IMR-90 (cell line): ENCODE measurements at regions not wholly inside any gene's neighbourhood (a gene's known extent, or its start where the extent isn't known, plus 50 kb on each side); places are given as distances from the start of the nearest gene placed in this dataset.

Source experiments
- ATAC-seq: fragments of 200-7000 bp; cut with Tn5 transposase; 2 replicates; pipeline ENCODE4 v1.9.1; 2020; ENCODE audit warnings: low read depth, mild to moderate bottlenecking, moderate library complexity
- BruUV-seq: library from RNA; stranded (reverse); fragments of 400-500 nt; replicated peaks from 2 replicates; lab custom pipeline; 2021; lab: Mats Ljungman, UMichigan
- CTCF ChIA-PET: fragments of 300-600 bp; formaldehyde crosslinking; extraction: SDS; loops from one replicate; lab custom pipeline; 2021; ENCODE audit warnings: antibody characterized with exemption; lab: Yijun Ruan, JAX
- POLR2A ChIA-PET: fragments of 300-600 bp; sonication (Branson Sonifier 250); formaldehyde crosslinking; loops from one replicate; lab custom pipeline; 2022; ENCODE audit warnings: antibody characterized with exemption; ENCODE audit not compliant: unreplicated experiment; lab: Charles Lee
- DNase-seq: peaks from one replicate; pipeline ENCODE4 v3.0.0; 2013
- H2AFZ ChIP-seq: replicated peaks from 2 replicates; pipeline ENCODE3; 2013; ENCODE audit warnings: low read length, mild to moderate bottlenecking; ENCODE audit not compliant: poor library complexity
- H2AK5ac ChIP-seq: 2 replicates; pipeline ENCODE4 v1.6.1; 2013; ENCODE audit warnings: low read depth, low read length, inconsistent platforms
- H2AK9ac ChIP-seq: replicated peaks from 2 replicates; pipeline ENCODE3; 2013; ENCODE audit warnings: mild to moderate bottlenecking, low read depth, low read length, moderate library complexity; ENCODE audit not compliant: poor library complexity
- H2BK120ac ChIP-seq: 2 replicates; pipeline ENCODE4 v1.6.1; 2013; ENCODE audit warnings: low read depth, low read length, inconsistent platforms
- H2BK15ac ChIP-seq: 3 replicates; pipeline ENCODE4 v1.6.1; 2013; ENCODE audit warnings: low read depth, low read length, inconsistent platforms
- H2BK20ac ChIP-seq: 2 replicates; pipeline ENCODE4 v1.6.1; 2013; ENCODE audit warnings: low read depth, mild to moderate bottlenecking, inconsistent platforms, low read length, moderate library complexity
- H2BK5ac ChIP-seq: 2 replicates; pipeline ENCODE4 v1.6.1; 2013; ENCODE audit warnings: mild to moderate bottlenecking, low read depth, low read length, inconsistent platforms; ENCODE audit not compliant: poor library complexity, severe bottlenecking
- H3K14ac ChIP-seq: replicated peaks from 2 replicates; pipeline ENCODE4 v1.6.1; 2013; ENCODE audit warnings: low read depth, low read length, inconsistent platforms
- H3K18ac ChIP-seq: 2 replicates; pipeline ENCODE4 v1.6.1; 2013; ENCODE audit warnings: low read depth, low read length, control low read depth
- H3K23ac ChIP-seq: 2 replicates; pipeline ENCODE4 v1.6.1; 2013; ENCODE audit warnings: low read depth, low read length, inconsistent platforms
- H3K27ac ChIP-seq: 2 replicates; pipeline ENCODE4 v1.5.1; 2013; ENCODE audit warnings: mild to moderate bottlenecking, control low read depth, low read length; ENCODE audit not compliant: insufficient read depth
- H3K27me3 ChIP-seq: 2 replicates; pipeline ENCODE4 v1.6.1; 2013; ENCODE audit warnings: low read length; ENCODE audit not compliant: control insufficient read depth, insufficient read depth
- H3K36me3 ChIP-seq: 2 replicates; pipeline ENCODE4 v1.6.1; 2013; ENCODE audit warnings: low read length, mixed read lengths; ENCODE audit not compliant: control insufficient read depth, insufficient read depth
- H3K4ac ChIP-seq: 2 replicates; pipeline ENCODE4 v1.6.1; 2013; ENCODE audit warnings: low read depth, low read length, inconsistent platforms
- H3K4me1 ChIP-seq: 2 replicates; pipeline ENCODE4 v1.6.1; 2013; ENCODE audit warnings: low read length, mixed read lengths; ENCODE audit not compliant: control insufficient read depth, insufficient read depth
- H3K4me2 ChIP-seq: 2 replicates; pipeline ENCODE4 v1.6.1; 2013; ENCODE audit warnings: low read depth, mild to moderate bottlenecking, control low read depth, low read length, moderate library complexity
- H3K4me3 ChIP-seq: 2 replicates; pipeline ENCODE4 v1.5.1; 2013; ENCODE audit warnings: low read depth, mild to moderate bottlenecking, control low read depth, low read length, moderate library complexity; ENCODE audit not compliant: insufficient read depth
- H3K56ac ChIP-seq: 2 replicates; pipeline ENCODE4 v1.6.1; 2013; ENCODE audit warnings: low read length, inconsistent platforms; ENCODE audit not compliant: insufficient read depth; ENCODE audit errors: extremely low read depth
- H3K79me1 ChIP-seq, 2 experiments: 2 replicates each; pipeline ENCODE4 v1.6.1; 2013; ENCODE audit warnings: low read length in 2 of 2, inconsistent platforms in 1 of 2, low read depth in 1 of 2
- H3K9ac ChIP-seq: 2 replicates; pipeline ENCODE4 v1.6.1; 2013; ENCODE audit warnings: low read depth, low read length, control low read depth
- H3K9me1 ChIP-seq: 2 replicates; pipeline ENCODE4 v1.6.1; 2013; ENCODE audit warnings: low read length, inconsistent platforms; ENCODE audit not compliant: insufficient read depth
- H3K9me3 ChIP-seq: 2 replicates; pipeline ENCODE4 v1.6.1; 2013; ENCODE audit warnings: low read length; ENCODE audit not compliant: control insufficient read depth, insufficient read depth
- H4K20me1 ChIP-seq: 2 replicates; pipeline ENCODE4 v1.6.1; 2013; ENCODE audit warnings: low read length, inconsistent platforms; ENCODE audit not compliant: insufficient read depth
- H4K5ac ChIP-seq: 2 replicates; pipeline ENCODE4 v1.6.1; 2013; ENCODE audit warnings: mild to moderate bottlenecking, low read depth, low read length, control low read depth
- H4K8ac ChIP-seq, 2 experiments: 2 replicates each; pipeline ENCODE4 v1.6.1; 2013; ENCODE audit warnings: low read depth in 2 of 2, low read length in 2 of 2, control low read depth in 1 of 2, inconsistent platforms in 1 of 2
- H4K91ac ChIP-seq: 2 replicates; pipeline ENCODE4 v1.6.1; 2013; ENCODE audit warnings: low read depth, low read length, inconsistent platforms; ENCODE audit not compliant: insufficient read depth
- BHLHE40 ChIP-seq: fragments of 150-350 bp; IDR thresholded peaks from 2 replicates; pipeline ENCODE4 v1.6.1; 2016; ENCODE audit warnings: mild to moderate bottlenecking, low read depth, low read length
- CHD1 ChIP-seq: IDR thresholded peaks from 2 replicates; pipeline ENCODE4 v1.6.1; 2012; ENCODE audit warnings: low read depth, low read length, improper control_type of control experiment
- CTCF ChIP-seq: conservative IDR thresholded peaks from 2 replicates; pipeline ENCODE4 v1.5.1; 2012; ENCODE audit warnings: mild to moderate bottlenecking, low read depth, low read length, improper control_type of control experiment
- ELK1 ChIP-seq: fragments of 150-350 bp; IDR thresholded peaks from 2 replicates; pipeline ENCODE4 v1.6.1; 2016; ENCODE audit warnings: low read depth, mild to moderate bottlenecking, low read length, moderate library complexity, borderline replicate concordance
- FOS ChIP-seq: fragments of 150-350 bp; IDR thresholded peaks from 2 replicates; pipeline ENCODE4 v1.6.1; 2016; ENCODE audit warnings: low read depth, low read length
- MAFK ChIP-seq: IDR thresholded peaks from 2 replicates; pipeline ENCODE4 v1.6.1; 2012; ENCODE audit warnings: low read depth, low read length, improper control_type of control experiment
- MAZ ChIP-seq: IDR thresholded peaks from 2 replicates; pipeline ENCODE4 v1.6.1; 2012; ENCODE audit warnings: low read depth, mild to moderate bottlenecking, low read length, improper control_type of control experiment, moderate library complexity, borderline replicate concordance
- MXI1 ChIP-seq: IDR thresholded peaks from 2 replicates; pipeline ENCODE4 v1.6.1; 2012; ENCODE audit warnings: low read depth, mild to moderate bottlenecking, low read length, moderate library complexity, borderline replicate concordance
- NFE2L2 ChIP-seq: fragments of 150-350 bp; IDR thresholded peaks from 2 replicates; pipeline ENCODE4 v1.6.1; 2016; ENCODE audit warnings: low read depth, mild to moderate bottlenecking, low read length
- POLR2A ChIP-seq: IDR thresholded peaks from 2 replicates; pipeline ENCODE4 v1.6.1; 2012; ENCODE audit warnings: mild to moderate bottlenecking, low read depth, low read length
- RAD21 ChIP-seq: IDR thresholded peaks from 2 replicates; pipeline ENCODE4 v1.6.1; 2012; ENCODE audit warnings: low read length, improper control_type of control experiment
- RCOR1 ChIP-seq: IDR thresholded peaks from 2 replicates; pipeline ENCODE4 v1.6.1; 2012; ENCODE audit warnings: mild to moderate bottlenecking, low read length, improper control_type of control experiment; ENCODE audit not compliant: insufficient replicate concordance
- RFX5 ChIP-seq: IDR thresholded peaks from 2 replicates; pipeline ENCODE4 v1.8.0; 2012; ENCODE audit warnings: low read depth, mild to moderate bottlenecking, low read length, moderate library complexity
- SMC3 ChIP-seq: fragments of 150-350 bp; IDR thresholded peaks from 2 replicates; pipeline ENCODE4 v1.6.1; 2016; ENCODE audit warnings: low read depth, mild to moderate bottlenecking, antibody characterized with exemption, low read length, moderate library complexity
- USF2 ChIP-seq: fragments of 150-350 bp; IDR thresholded peaks from 2 replicates; pipeline ENCODE4 v1.6.1; 2017; ENCODE audit warnings: mild to moderate bottlenecking, antibody characterized with exemption, low read length, low read depth
- WGBS, 2 experiments: methylation state at CpG; one replicate each; pipeline versions ENCODE4 v1.1.5 to v1.1.7; 2013; ENCODE audit warnings: missing lambda C conversion rate in 2 of 2; ENCODE audit not compliant: insufficient read length in 1 of 2; ENCODE audit errors: extremely low coverage in 2 of 2; 5-methylcytosine and 5-hydroxymethylcytosine counted together
- dilution Hi-C: fragments of 300-500 bp; cut with HindIII; formaldehyde crosslinking; loops from one replicate; pipeline ENCODE4 v1.14.3; 2018; ENCODE audit warnings: low sequenced_read_pairs; ENCODE audit not compliant: unreplicated experiment
- in situ Hi-C: fragments of 300-500 bp; cut with MboI; formaldehyde crosslinking; loops from 3 replicates; pipeline ENCODE4 v1.14.3; 2019; ENCODE audit warnings: low sequenced_read_pairs, inconsistent platforms, mixed read lengths
- intact Hi-C: fragments of 100-400 bp; cut with micrococcal nuclease; formaldehyde crosslinking; loops from 2 replicates; pipeline ENCODE4 v1.10.0; 2022

DNA sequence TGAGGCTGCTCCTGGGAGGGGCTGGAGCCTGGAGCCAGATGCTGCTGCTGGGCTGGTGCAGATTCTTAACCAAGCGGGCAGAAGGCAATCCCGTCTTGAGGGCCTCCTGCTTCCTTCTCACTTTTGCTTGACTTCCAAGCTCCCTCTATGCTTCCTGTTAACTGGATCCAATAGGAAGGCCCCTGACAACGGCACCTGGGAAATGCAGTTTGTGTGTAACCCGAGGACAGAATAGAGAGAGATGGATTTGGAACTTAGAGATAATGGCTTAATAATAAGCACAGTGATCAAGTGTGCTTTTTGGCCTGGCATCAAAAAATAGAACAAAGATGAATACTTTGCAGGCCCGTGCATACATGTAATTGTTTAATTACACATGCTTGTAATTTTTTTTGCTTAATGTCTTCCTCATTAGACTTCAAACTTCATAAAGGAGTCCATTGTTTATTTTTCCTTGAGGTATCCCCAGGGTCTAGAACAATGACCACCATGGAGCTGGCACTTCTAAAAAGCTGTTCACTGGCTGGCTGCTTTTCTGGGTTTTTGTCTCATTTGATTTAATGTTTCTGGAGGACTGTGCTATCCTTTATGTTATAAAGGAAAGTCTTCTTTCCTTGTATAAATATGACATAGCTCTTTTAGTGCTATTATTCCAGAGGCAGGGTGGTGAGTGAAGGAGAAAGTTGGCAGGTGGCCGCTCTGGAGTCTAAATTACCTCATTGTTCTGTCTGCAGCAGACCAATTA is 63.3 kb upstream of the MITF start:
- dilution Hi-C loops = loop anchor here (25.0 kb wide), 1 partner anchor 261 kb away; no protein-coding TSS in a partner anchor
- H4K5ac ChIP-seq = no peak overlapping the region
- H3K4me1 ChIP-seq = no peaks in the 10 kb centered on the region
- no peak overlapping the region for H2BK5ac ChIP-seq
- no peak overlapping the region for H4K8ac ChIP-seq
- peaks cover under 1% of the 10 kb centered on the region for H3K27me3 ChIP-seq
- no peak overlapping the region for H3K14ac ChIP-seq
- no peaks in the 10 kb centered on the region for H3K9me3 ChIP-seq
- in situ Hi-C loops = loop anchor here (10.0 kb wide), 2 partner anchors 371 to 521 kb away; no protein-coding TSS in a partner anchor
- H3K79me1 ChIP-seq = no peaks in the 10 kb centered on the region
- H3K23ac ChIP-seq = no peak overlapping the region
- no peak overlapping the region for H4K91ac ChIP-seq
- H3K4me3 ChIP-seq = no peak overlapping the region
- H3K9ac ChIP-seq = no peak overlapping the region
- ChIA-PET POLR2A (no interaction called here), CTCF (interaction anchor here (0.6 to 0.7 kb wide), 4 partner anchors 21 to 555 kb away, joined by 3 to 4 read pairs (median 3); no protein-coding TSS in a partner anchor)
- H2BK20ac ChIP-seq = no peak overlapping the region
- H2AK5ac ChIP-seq = no peak overlapping the region
- no peak for ATAC-seq
- H3K27ac ChIP-seq = no peak overlapping the region
- H3K56ac ChIP-seq = no peak overlapping the region
- no peak overlapping the region for H3K18ac ChIP-seq
- peak overlapping the region; percentile 45 for H2AK9ac ChIP-seq
- no peak for DNase-seq
- WGBS, 2 experiments = 0% methylated on average over 1 of the region's 6 CpGs; no CpG with 5 or more reads in 1 of the 2 experiments
- intact Hi-C loops = loop anchor here (10.0 kb wide), 1 partner anchor 551 kb away; the partner anchor contains the start of gene LMOD3
- no peaks in the 10 kb centered on the region for H4K20me1 ChIP-seq
- no peak overlapping the region for H2BK15ac ChIP-seq
- no peak overlapping the region for H3K4ac ChIP-seq
- H3K4me2 ChIP-seq = no peak overlapping the region
- no peak overlapping the region for H2BK120ac ChIP-seq
- H2AFZ ChIP-seq = no peak overlapping the region
- no TSS peak for BruUV-seq
- no peaks in the 10 kb centered on the region for H3K36me3 ChIP-seq
- no peaks in the 10 kb centered on the region; the same call in 1 of the 2 replicates for H3K9me1 ChIP-seq
- TF ChIP-seq ELK1 (no peak), CHD1 (no peak), MAFK (no peak), RAD21 (no peak), MXI1 (no peak), FOS (no peak), POLR2A (no peak), MAZ (no peak), NFE2L2 (no peak), RFX5 (no peak), CTCF (no peak), SMC3 (no peak), RCOR1 (no peak), BHLHE40 (no peak), USF2 (no peak)
